ENCODE measurements at regions not wholly inside any gene's neighbourhood (a gene's known extent, or its start where the extent isn't known, plus 50 kb on each side); places are given as distances from the start of the nearest gene placed in this dataset.

DNA sequence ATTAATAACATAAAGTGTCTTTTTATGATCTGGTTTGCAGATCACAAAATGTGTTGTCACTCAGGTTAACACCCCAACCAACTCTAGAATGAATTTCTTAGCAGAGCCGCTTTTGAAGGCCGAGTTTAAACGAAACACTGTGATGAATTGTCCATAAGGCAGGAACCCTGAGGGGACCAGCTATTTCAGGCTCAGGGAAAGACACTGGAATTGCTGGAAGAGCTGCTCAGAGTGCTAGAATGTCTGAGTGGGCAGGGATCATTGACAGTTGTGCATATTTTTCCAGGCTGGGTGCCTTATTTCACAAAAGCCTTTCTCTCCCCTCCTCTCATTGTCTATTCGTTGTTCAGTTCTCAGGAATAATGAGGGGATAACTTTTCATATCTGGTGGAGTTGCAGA, 68.7 kb upstream of the PRKG1 start:
- no peak overlapping the region for H2BK120ac ChIP-seq (replicated peaks; ENCODE audit: low read depth, low read length)
- H2AK5ac ChIP-seq (ENCODE audit: low read depth, low read length): no peak overlapping the region
- no peak overlapping the region for H3K4me3 ChIP-seq (ENCODE audit: extremely low read depth in 1 of 4, insufficient read depth in 2 of 4, low read depth in 3 of 4, low read length in 4 of 4)
- no peaks in the 10 kb centered on the region for H3K9me3 ChIP-seq (ENCODE audit: insufficient read depth in 2 of 2, low read depth in 1 of 2, low read length in 1 of 2)
- H3K79me1 ChIP-seq (ENCODE audit: low read depth, low read length): no peaks in the 10 kb centered on the region
- H3K9ac ChIP-seq (replicated peaks in 1 of 4; ENCODE audit: extremely low read depth in 1 of 4, low read depth in 3 of 4, low read length in 3 of 4): no peak overlapping the region
- no peak overlapping the region for H3K14ac ChIP-seq (ENCODE audit: insufficient read length)
- no peak overlapping the region for H4K5ac ChIP-seq (ENCODE audit: insufficient read length, low read depth, low read length)
- H3K18ac ChIP-seq (ENCODE audit: extremely low read depth, low read length): no peak overlapping the region
- no peak for DNase-seq (ENCODE audit: low read depth in 1 of 2, low spot score in 2 of 2)
- no peak overlapping the region for H3K56ac ChIP-seq (replicated peaks; ENCODE audit: insufficient read length, low read depth, low read length)
- H3K4me1 ChIP-seq (replicated peaks in 1 of 4; ENCODE audit: control insufficient read depth in 3 of 4, insufficient read depth in 4 of 4, low read length in 3 of 4): peaks cover 0 to 5% (median 4%) of the 10 kb centered on the region in 4 experiments; a peak in 3 of 7 replicates
- ChIA-PET CTCF (ENCODE audit: partially characterized antibody) (interaction anchor here (0.9 to 2.5 kb wide), 13 partner anchors 9 to 1211 kb away, joined by 3 to 12 read pairs (median 6); no protein-coding TSS in a partner anchor), POLR2A (ENCODE audit: partially characterized antibody) (no interaction called here)
- no peak overlapping the region for H2BK20ac ChIP-seq (ENCODE audit: low read length)
- no peaks in the 10 kb centered on the region for H3K79me2 ChIP-seq (ENCODE audit: control insufficient read depth in 1 of 2, insufficient read depth in 2 of 2, low read length in 2 of 2)
- 86% methylated on average over 4 of the region's 4 CpGs; no CpG with 5 or more reads in 1 of the 2 experiments for WGBS, 2 experiments (ENCODE audit: extremely low coverage in 1 of 2, insufficient coverage in 1 of 2, insufficient read length in 1 of 2, insufficient replicate concordance in 2 of 2, low coverage in 1 of 2, low lambda C conversion rate in 2 of 2, missing lambda C conversion rate in 1 of 2)
- no peaks in the 10 kb centered on the region for H3K23me2 ChIP-seq (ENCODE audit: low read depth, low read length)
- H2BK15ac ChIP-seq (ENCODE audit: low read length): no peak overlapping the region
- no peak overlapping the region for H3K4me2 ChIP-seq (ENCODE audit: insufficient read depth in 1 of 2, low read depth in 2 of 2, low read length in 2 of 2)
- H4K8ac ChIP-seq (ENCODE audit: extremely low read depth, insufficient read depth, low read length): no peak overlapping the region
- no peak overlapping the region for H2AFZ ChIP-seq (ENCODE audit: low read length)
- no peak overlapping the region for H3K27ac ChIP-seq (ENCODE audit: low read depth, low read length)
- no peak for TF ChIP-seq EP300 (IDR thresholded peaks at IDR 0.05; ENCODE audit: borderline replicate concordance in 1 of 2, low read depth in 2 of 2, low read length in 2 of 2)
- no peak for TF ChIP-seq GTF2F1 (IDR thresholded peaks at IDR 0.05; ENCODE audit: borderline replicate concordance, low read depth, low read length)
- TF ChIP-seq CHD1 (IDR thresholded peaks at IDR 0.05; ENCODE audit: low read depth, low read length): no peak
- TF ChIP-seq TAF1 (IDR thresholded peaks at IDR 0.05; ENCODE audit: low read depth, low read length): no peak
- TF ChIP-seq, protein P1, sequence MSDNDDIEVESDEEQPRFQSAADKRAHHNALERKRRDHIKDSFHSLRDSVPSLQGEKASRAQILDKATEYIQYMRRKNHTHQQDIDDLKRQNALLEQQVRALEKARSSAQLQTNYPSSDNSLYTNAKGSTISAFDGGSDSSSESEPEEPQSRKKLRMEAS (IDR thresholded peaks at IDR 0.05): no peak
- no peak for TF ChIP-seq BRCA1 (IDR thresholded peaks at IDR 0.05; ENCODE audit: low read depth, low read length)
- TF ChIP-seq FOSL1 (IDR thresholded peaks at IDR 0.05; ENCODE audit: insufficient read depth, low read depth, low read length): no peak
- TF ChIP-seq JUND (IDR thresholded peaks at IDR 0.05; ENCODE audit: low read length): no peak
- no peak for TF ChIP-seq CEBPB (IDR thresholded peaks at IDR 0.05; ENCODE audit: low read depth, low read length)
- TF ChIP-seq BACH1 (IDR thresholded peaks at IDR 0.05; ENCODE audit: low read length): no peak
- TF ChIP-seq HDAC6 (IDR thresholded peaks at IDR 0.05; ENCODE audit: low read depth, low read length): no peak
- TF ChIP-seq EGR1 (IDR thresholded peaks at IDR 0.05; ENCODE audit: borderline replicate concordance, low read depth, low read length): no peak
- TF ChIP-seq TAF7 (optimal IDR thresholded peaks at IDR 0.05; ENCODE audit: borderline replicate concordance, low read depth, low read length): no peak
- no peaks in the 10 kb centered on the region for H3K36me3 ChIP-seq (ENCODE audit: control insufficient read depth in 2 of 4, insufficient read depth in 4 of 4, low read length in 3 of 4)
- H2BK12ac ChIP-seq (ENCODE audit: low read depth, low read length): no peak overlapping the region
- no peak overlapping the region for H3K4ac ChIP-seq (replicated peaks; ENCODE audit: insufficient read length, low read depth, low read length)
- no peaks in the 10 kb centered on the region for H4K20me1 ChIP-seq (replicated peaks in 1 of 2; ENCODE audit: control insufficient read depth in 1 of 2, insufficient read depth in 2 of 2, low read length in 2 of 2)
- no peaks in the 10 kb centered on the region; a peak in 1 of 7 replicates for H3K27me3 ChIP-seq (replicated peaks in 1 of 4; ENCODE audit: control insufficient read depth in 3 of 4, extremely low read depth in 1 of 4, insufficient read depth in 3 of 4, low read length in 3 of 4)
- no peak for FAIRE-seq
- no peak overlapping the region for H4K91ac ChIP-seq (replicated peaks; ENCODE audit: insufficient read length, low read length)
- H2BK5ac ChIP-seq (ENCODE audit: low read depth, low read length): no peak overlapping the region
- H3K23ac ChIP-seq (ENCODE audit: insufficient read length): no peak overlapping the region

Measured in H1 (cell line).